Glutamatergic neuron (in vitro differentiated cells): ENCODE measurements at regions not wholly inside any gene's neighbourhood (a gene's known extent, or its start where the extent isn't known, plus 50 kb on each side); places are given as distances from the start of the nearest gene placed in this dataset.

Experiments used
- DNase-seq: peaks from one replicate; pipeline ENCODE4 v3.0.0; 2022
- H3K27ac Mint-ChIP-seq: one replicate; pipeline ENCODE4 v1.8.0; 2020; ENCODE audit warnings: mild to moderate bottlenecking, mixed read lengths, inconsistent platforms; ENCODE audit not compliant: unreplicated experiment
- H3K27me3 Mint-ChIP-seq: one replicate; pipeline ENCODE4 v1.8.0; 2020; ENCODE audit warnings: mild to moderate bottlenecking, moderate library complexity, mixed read lengths, inconsistent platforms; ENCODE audit not compliant: unreplicated experiment
- H3K36me3 Mint-ChIP-seq: one replicate; pipeline ENCODE4 v1.8.0; 2020; ENCODE audit warnings: mild to moderate bottlenecking, mixed read lengths, inconsistent platforms; ENCODE audit not compliant: unreplicated experiment
- H3K4me1 Mint-ChIP-seq: one replicate; pipeline ENCODE4 v1.8.0; 2020; ENCODE audit warnings: mild to moderate bottlenecking, low read depth, mixed read lengths, inconsistent platforms; ENCODE audit not compliant: unreplicated experiment
- H3K4me3 Mint-ChIP-seq: one replicate; pipeline ENCODE4 v1.8.0; 2020; ENCODE audit warnings: mild to moderate bottlenecking, mixed read lengths, inconsistent platforms; ENCODE audit not compliant: unreplicated experiment
- H3K9me3 Mint-ChIP-seq: one replicate; pipeline ENCODE4 v1.8.0; 2020; ENCODE audit warnings: mild to moderate bottlenecking, moderate library complexity, mixed read lengths, inconsistent platforms; ENCODE audit not compliant: unreplicated experiment
- CTCF ChIP-seq: fragments of 200-600 bp; sonication (generic); IDR thresholded peaks from one replicate; pipeline ENCODE4 v1.5.0; 2021; ENCODE audit not compliant: partially characterized antibody, unreplicated experiment

- Mint-ChIP-seq H3K4me1 (no peaks in the 10 kb centered on the region), H3K9me3 (no peaks in the 10 kb centered on the region), H3K27ac (no peak overlapping the region), H3K36me3 (no peaks in the 10 kb centered on the region), H3K27me3 (no peaks in the 10 kb centered on the region), H3K4me3 (no peak overlapping the region)
- no peak for DNase-seq
- TF ChIP-seq CTCF = no peak
These were observed 317.6 kb upstream of the SMIM21 start for GRCh38 chr18:75745147-75745546.

- Mint-ChIP-seq H3K27ac (no peak overlapping the region), H3K36me3 (no peaks in the 10 kb centered on the region), H3K9me3 (peaks cover 1% of the 10 kb centered on the region), H3K4me1 (no peaks in the 10 kb centered on the region), H3K27me3 (no peaks in the 10 kb centered on the region), H3K4me3 (no peak overlapping the region)
- no peak for DNase-seq
- no peak for TF ChIP-seq CTCF
These were observed 315.0 kb upstream of the SMIM21 start for GRCh38 chr18:75742516-75742915.

- H3K27ac Mint-ChIP-seq = no peak overlapping the region
- peaks cover 2% of the 10 kb centered on the region for H3K27me3 Mint-ChIP-seq
- H3K4me1 Mint-ChIP-seq = no peaks in the 10 kb centered on the region
- H3K36me3 Mint-ChIP-seq = no peaks in the 10 kb centered on the region
- H3K4me3 Mint-ChIP-seq = no peak overlapping the region
- H3K9me3 Mint-ChIP-seq = peaks cover 1% of the 10 kb centered on the region
- TF ChIP-seq CTCF = no peak
- DNase-seq = no peak
These were observed 312.2 kb upstream of the SMIM21 start for GRCh38 chr18:75739682-75740081.

- H3K9me3 Mint-ChIP-seq = peaks cover 1% of the 10 kb centered on the region
- TF ChIP-seq CTCF = no peak
- H3K4me1 Mint-ChIP-seq = no peaks in the 10 kb centered on the region
- no peaks in the 10 kb centered on the region for H3K36me3 Mint-ChIP-seq
- DNase-seq = no peak
- no peak overlapping the region for H3K27ac Mint-ChIP-seq
- H3K27me3 Mint-ChIP-seq = peaks cover 4% of the 10 kb centered on the region
- no peak overlapping the region for H3K4me3 Mint-ChIP-seq
These were observed 307.8 kb upstream of the SMIM21 start for GRCh38 chr18:75735291-75735690.

- Mint-ChIP-seq H3K27ac (no peak overlapping the region), H3K4me3 (no peak overlapping the region), H3K9me3 (peaks cover 2% of the 10 kb centered on the region), H3K4me1 (peaks cover 4% of the 10 kb centered on the region), H3K27me3 (peaks cover 4% of the 10 kb centered on the region), H3K36me3 (no peaks in the 10 kb centered on the region)
- no peak for DNase-seq
- TF ChIP-seq CTCF = no peak
These were observed 302.7 kb upstream of the SMIM21 start for GRCh38 chr18:75730249-75730648.
